GM19467 (cell line): ENCODE measurements at regions not wholly inside any gene's neighbourhood (a gene's known extent, or its start where the extent isn't known, plus 50 kb on each side); places are given as distances from the start of the nearest gene placed in this dataset.
"Not testable (repeated sequence)": the region's sequence is repeated elsewhere in the genome, so short reads cannot be mapped to it uniquely, and the experiment has no call there.

Experiments used
- ATAC-seq: cut with Tn5 transposase; IDR thresholded peaks from one replicate; pipeline ENCODE4 v1.9.1; 2021; ENCODE audit warnings: mild to moderate bottlenecking, moderate library complexity; ENCODE audit not compliant: unreplicated experiment

- no peak for ATAC-seq
Measured at GRCh38 chr10:22825841-22826240, 102.0 kb upstream of the ARMC3 start.

- no peak for ATAC-seq
Measured at GRCh38 chr10:22824984-22825383, 102.9 kb upstream of the ARMC3 start.

DNA sequence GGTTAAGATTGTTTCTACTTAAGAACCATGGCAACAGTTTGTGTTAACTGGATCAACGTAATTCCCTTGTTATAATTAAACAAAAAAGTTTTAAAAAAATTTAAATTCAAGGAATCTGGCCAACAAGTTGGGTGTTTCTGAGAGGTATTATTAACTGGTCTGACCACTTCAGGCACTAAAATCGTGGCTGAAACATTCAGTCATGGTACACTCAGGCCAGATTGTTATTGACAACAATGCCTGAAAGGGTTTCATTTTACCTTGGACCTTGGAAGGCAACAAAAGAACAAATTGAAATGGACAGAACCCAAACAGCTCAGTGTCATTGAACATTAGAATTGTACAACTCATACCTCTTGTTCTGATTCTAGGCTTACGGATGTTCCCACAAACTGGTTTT lies 103.3 kb upstream of the ARMC3 start:
- no peak for ATAC-seq

DNA sequence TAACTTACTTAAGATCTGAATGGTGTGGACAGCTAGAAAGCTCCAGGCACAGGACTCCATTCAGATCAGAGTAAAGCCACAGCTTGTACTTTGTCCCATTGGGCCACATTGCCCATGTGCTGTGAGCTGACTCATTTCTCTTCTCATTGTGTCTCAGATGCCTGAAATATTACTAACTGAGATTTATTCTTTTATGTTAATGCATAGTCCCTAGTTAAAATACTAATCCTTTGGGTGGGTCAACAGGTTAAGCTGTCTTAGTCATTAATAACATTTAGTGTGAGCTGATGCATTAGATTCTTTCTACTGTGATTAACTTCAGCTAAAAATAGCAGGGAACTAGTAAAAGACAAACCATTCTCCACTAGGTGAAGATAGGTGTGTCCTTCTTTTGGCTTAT lies 104.7 kb upstream of the ARMC3 start:
- ATAC-seq, result peak; percentile 50

- ATAC-seq, result not testable (repeated sequence)
Measured at GRCh38 chr10:22821921-22822320, 105.9 kb upstream of the ARMC3 start.

DNA sequence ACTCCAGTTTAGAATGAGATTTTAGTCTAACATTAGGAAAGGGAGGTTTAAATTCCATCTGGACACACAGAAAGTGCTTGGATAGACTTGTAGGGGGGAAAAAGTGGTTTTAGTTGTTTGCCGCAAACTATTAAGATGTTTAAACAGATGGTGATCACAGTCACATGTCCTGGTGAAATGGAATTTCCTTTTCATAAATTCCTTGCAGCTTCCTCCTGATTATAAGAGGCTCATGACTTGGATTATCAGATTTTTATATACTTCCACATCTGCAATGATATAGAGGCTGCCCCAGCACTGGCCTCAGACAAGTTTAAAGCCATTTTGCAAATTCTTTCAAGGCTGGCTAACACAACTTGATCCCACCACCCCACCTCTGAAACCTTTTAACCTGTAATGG lies 106.4 kb upstream of the ARMC3 start:
- no peak for ATAC-seq

GRCh38 chr10:22816298-22816653 lies 101.9 kb upstream of the PIP4K2A start:
- no peak for ATAC-seq

GRCh38 chr10:22810643-22811465 lies 96.5 kb upstream of the PIP4K2A start:
- ATAC-seq, result no peak

DNA sequence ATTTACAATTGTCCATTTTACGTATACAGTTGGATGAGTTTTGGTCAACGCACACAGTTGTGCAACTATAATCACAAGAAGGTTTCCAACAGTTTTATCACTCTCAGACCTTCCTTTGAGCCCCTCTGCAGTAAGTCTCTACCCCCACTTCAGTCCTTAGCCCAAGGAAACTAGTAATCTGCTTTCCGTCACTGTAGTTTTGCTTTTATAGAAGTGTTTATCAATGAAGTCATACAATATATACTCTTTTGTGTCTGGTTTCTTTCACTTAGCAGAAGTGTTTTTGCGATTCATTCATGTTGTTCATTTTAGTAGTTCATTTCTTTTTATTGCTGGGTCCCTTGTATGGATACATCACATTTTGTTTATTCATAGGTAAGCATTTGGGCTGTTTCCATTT lies 92.9 kb upstream of the PIP4K2A start:
- no peak for ATAC-seq

DNA sequence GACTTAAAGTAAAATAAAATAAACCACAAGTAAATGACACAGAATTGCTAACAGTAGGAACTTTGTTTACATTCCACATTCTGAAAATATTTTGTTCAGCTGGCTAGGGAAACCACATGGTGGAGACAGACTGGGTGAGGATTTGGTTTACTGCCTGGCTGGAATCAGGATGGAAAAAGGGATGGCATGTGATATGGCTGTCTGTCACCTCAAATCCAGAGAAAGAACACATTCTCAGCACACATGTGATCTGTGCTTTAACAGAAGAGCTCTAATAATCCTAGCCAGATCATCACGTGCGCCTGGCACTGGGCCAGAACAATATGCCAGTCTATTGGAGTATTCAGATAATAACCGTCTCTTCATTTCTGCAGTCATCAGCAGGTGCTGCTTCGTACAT lies 90.9 kb upstream of the PIP4K2A start:
- no peak for ATAC-seq

GRCh38 chr10:22803261-22803885 lies 89.0 kb upstream of the PIP4K2A start:
- no peak for ATAC-seq

DNA sequence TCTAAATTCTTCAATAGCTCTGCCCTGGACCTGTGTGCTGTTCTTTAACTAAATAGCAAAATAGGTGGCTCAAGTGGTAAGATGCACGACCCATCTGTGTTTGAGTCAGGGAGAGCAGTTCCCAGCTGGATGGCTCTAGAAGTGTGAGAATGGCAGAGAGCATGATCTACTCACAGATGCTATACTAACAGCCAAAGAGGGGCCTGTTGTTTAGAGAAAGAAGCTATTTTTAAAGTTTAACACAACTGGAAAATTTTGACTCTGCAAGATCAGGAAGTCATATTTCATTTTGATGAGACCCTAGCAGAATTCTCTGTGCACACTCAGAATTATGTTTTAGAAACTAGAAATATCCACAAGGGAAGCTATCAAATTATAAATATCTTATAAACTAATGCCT lies 87.4 kb upstream of the PIP4K2A start:
- no peak for ATAC-seq

DNA sequence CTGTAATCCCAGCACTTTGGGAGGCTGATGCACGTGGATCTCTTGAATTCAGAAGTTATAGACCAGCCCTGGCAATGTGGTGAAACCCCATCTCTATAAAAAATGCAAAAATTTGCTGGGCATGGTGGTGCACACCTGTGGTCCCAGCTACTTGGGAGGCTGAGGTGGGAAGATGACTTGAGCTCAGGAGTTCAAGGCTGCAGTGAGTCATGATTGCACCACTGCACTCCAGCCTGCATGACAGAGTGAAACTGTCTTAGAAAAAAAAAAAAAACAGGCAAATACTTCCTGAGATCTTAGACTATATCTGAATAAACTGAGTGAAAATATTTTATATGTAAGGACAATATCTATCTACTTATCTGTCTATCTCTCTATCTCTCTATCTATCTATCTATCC lies 83.4 kb upstream of the PIP4K2A start:
- ATAC-seq, result not testable (repeated sequence)

DNA sequence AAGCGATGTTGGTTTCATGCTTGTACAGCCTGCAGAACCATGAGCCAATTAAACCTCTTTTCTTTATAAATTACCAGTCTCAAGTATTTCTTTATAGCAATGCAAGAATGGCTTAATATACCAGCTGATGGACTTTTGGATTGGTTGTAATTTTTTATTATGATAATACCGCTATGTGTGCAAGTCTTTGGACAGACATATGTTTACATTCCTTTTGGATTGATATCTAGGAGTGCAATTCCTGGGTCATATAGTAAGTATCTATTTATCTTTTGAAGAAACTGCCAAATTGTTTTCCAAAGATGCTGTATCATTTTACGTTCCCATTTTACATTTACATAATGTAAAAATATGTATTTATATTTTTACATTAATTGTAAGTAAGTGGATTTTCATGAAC lies 81.2 kb upstream of the PIP4K2A start:
- no peak for ATAC-seq

GRCh38 chr10:22792161-22792560 lies 77.8 kb upstream of the PIP4K2A start:
- no peak for ATAC-seq

DNA sequence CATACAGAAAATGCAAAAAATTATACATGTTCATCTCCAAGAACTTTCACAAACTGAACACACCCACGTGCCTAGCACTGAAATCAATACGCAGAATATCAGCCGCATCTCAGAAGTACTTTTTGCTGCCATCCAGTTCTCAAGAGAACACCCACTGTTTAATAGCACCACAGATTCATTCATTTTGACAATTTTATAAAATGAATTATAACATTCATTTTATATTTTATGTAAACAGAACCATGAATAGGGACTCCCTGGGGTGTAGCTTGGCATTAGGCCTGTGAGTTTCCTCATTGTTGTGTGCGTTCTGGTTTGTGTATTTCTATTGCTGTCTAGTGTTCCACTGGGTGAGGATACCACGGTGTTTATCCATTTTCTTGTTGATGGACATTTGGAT lies 77.3 kb upstream of the PIP4K2A start:
- ATAC-seq, result no peak

DNA sequence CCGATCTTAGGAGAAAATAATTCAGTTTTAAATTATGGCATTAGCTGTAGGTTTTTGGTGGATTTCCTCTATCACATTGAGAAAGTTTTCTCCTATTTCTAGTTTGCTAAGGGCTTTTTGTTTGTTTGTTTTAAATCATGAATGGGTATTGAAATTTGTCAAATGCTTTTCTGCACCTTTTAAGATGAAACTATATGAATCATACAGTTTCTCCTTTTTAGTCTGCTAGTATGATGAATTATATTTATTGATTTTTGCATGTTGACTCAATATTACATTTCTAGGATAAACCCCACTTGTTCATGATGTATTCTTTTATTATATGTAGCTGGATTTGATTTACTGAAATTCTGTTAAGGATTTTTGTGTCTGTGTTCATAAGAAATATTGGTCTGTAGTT lies 70.3 kb upstream of the PIP4K2A start:
- no peak for ATAC-seq

DNA sequence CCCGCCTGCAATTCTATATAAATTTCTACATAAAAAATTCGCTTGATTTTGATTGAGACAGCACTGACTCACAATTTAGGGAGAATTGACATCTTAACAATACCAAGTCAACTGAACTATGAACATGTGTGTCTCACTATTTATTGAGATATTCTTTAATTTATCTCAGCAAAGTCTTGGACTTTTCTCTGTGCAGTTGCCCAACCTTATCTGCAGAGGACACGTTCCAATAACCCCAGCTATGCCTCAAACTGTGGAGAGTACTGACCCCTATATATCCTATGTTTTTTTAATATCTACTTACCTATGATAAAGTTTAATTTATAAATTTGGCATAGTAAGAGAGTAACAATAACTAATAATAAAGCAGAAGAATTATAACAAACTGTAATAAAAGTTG lies 69.4 kb upstream of the PIP4K2A start:
- ATAC-seq, result no peak

DNA sequence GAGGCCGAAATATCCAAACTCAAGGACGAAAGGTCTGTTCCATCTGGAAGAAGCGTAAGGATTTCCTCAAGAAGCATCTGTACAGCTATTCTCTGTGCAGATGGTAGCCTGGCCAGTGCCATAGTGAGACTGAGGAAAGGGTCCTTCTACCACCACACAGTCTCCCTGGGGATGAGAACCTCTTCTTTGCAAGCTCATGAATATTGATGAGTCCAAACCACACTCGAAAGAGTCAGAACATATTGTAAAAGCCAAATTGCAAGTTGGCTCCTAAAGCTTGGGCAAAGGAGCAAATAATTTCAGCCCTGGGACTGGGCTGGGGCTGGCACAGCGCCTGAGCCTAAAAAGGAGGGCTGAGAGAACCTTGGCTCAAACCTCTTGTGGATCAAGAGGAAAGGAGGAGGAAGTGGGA lies 66.1 kb upstream of the PIP4K2A start:
- no peak for ATAC-seq

DNA sequence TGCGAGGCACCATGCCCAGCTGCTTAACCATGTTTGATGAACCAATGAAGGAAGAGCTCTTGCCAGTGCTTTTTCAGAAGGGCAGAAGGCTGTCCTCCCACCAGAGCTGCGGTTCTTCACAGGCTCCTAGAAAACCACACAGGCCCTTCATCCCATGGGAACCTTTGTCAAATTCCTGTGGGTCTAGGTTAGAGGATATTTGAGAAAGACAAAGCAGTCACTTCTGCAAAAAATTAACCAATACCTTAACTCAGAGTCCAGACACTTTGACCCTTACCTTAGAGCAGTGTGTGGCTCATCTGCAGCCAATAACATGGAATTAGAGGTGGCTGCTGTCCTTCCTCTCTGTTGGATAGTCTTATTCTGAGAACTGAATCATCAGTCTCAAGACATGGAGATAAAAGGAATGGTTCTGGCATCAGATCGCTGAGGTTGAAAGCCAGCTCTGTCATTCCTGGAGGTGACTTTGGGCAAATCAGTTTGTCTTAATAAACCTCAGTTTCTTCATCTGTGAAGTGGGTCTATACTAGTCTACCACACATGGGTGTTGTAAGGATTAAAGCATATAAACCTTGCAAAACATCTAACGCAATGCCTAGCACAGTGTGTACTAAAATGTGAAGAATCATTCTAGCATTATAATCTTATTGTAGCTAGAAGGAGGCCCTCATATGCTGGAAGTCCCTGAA lies 65.1 kb upstream of the PIP4K2A start:
- no peak for ATAC-seq

GRCh38 chr10:22774102-22774501 lies 59.7 kb upstream of the PIP4K2A start:
- ATAC-seq, result no peak

DNA sequence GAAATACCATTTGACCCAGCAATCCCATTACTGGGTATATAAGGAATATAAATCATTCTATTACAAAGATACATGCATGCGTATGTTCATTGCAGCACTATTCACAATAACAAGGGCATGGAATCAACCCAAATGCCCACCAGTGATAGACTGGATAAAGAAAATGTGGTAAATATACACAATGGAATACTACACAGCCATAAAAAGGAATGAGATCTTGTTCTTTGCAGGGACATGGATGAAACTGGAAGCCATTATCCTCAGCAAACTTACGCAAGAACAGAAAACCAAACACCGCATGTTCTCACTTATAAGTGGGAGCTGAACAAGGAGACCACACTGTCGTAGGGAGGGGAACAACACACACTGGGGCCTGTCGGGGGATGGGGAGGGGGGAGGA lies 57.3 kb upstream of the PIP4K2A start:
- ATAC-seq, result not testable (repeated sequence)
